ENCODE measurements at regions not wholly inside any gene's neighbourhood (a gene's known extent, or its start where the extent isn't known, plus 50 kb on each side); places are given as distances from the start of the nearest gene placed in this dataset.

DNA sequence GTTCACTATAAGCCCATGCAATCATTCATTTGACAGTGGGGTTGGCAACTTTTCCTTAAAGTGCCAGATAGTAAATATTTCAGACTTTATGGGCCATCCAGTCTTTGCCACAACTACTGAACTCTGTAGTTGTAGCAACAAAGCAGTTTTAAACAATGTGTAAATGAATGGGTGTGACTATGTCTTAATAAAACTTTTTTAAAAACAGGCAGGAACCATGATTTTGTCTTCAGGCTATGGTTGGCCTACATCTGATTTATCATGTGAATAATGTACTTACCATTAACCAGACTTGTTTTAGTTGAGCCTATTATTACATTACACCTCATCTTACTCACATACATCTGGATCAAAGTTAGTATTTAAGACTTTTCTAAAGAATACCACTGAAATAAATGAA is 361.6 kb downstream of the GABRG2 start:
- TF ChIP-seq POLR2AphosphoS5 (IDR thresholded peaks at IDR 0.05) (no peak), POLR2A (IDR thresholded peaks at IDR 0.05) (no peak)
- TF ChIP-seq, protein P1, sequence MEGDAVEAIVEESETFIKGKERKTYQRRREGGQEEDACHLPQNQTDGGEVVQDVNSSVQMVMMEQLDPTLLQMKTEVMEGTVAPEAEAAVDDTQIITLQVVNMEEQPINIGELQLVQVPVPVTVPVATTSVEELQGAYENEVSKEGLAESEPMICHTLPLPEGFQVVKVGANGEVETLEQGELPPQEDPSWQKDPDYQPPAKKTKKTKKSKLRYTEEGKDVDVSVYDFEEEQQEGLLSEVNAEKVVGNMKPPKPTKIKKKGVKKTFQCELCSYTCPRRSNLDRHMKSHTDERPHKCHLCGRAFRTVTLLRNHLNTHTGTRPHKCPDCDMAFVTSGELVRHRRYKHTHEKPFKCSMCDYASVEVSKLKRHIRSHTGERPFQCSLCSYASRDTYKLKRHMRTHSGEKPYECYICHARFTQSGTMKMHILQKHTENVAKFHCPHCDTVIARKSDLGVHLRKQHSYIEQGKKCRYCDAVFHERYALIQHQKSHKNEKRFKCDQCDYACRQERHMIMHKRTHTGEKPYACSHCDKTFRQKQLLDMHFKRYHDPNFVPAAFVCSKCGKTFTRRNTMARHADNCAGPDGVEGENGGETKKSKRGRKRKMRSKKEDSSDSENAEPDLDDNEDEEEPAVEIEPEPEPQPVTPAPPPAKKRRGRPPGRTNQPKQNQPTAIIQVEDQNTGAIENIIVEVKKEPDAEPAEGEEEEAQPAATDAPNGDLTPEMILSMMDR (IDR thresholded peaks at IDR 0.05), result no peak
- DNase-seq (ENCODE audit: low spot score in 2 of 2), result no peak
- intact Hi-C loops (cut with DNase I; ENCODE audit: low total_unique reads), result no loop called here
- H3K9me3 ChIP-seq, result no peaks in the 10 kb centered on the region
- no peaks in the 10 kb centered on the region for H3K27me3 ChIP-seq
- no peak overlapping the region for H3K4me3 ChIP-seq
- H3K36me3 ChIP-seq, result no peaks in the 10 kb centered on the region
- no peak overlapping the region for H3K27ac ChIP-seq
- no peaks in the 10 kb centered on the region for H3K4me1 ChIP-seq

DNA sequence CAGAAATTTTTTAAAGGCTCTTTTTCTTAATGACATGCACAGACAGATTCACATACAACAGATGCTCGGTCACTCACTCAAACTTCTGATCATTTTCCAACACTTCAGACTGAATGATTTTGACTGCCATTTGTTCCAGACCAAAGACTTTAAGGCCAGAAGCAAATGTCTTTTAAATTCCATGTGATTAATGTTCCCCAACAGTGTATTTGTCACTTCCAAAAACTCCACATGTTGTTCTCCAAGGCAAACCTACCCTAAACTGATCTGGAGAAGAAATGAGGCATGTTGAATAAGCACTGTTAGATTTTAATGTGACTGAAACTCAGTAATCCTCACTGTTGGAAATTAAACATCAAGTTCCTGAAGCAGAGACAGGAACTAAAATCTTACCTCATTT is 366.7 kb downstream of the GABRG2 start:
- Histone ChIP-seq H3K27me3 (no peaks in the 10 kb centered on the region), H3K36me3 (no peaks in the 10 kb centered on the region), H3K4me3 (no peak overlapping the region), H3K4me1 (no peaks in the 10 kb centered on the region), H3K27ac (no peak overlapping the region), H3K9me3 (no peaks in the 10 kb centered on the region)
- no peak for DNase-seq (ENCODE audit: low spot score in 2 of 2)
- intact Hi-C loops (cut with DNase I; ENCODE audit: low total_unique reads), result no loop called here
- no peak for TF ChIP-seq POLR2A (IDR thresholded peaks at IDR 0.05)
- no peak for TF ChIP-seq POLR2AphosphoS5 (IDR thresholded peaks at IDR 0.05)
- TF ChIP-seq, protein P1 (IDR thresholded peaks at IDR 0.05), result no peak

DNA sequence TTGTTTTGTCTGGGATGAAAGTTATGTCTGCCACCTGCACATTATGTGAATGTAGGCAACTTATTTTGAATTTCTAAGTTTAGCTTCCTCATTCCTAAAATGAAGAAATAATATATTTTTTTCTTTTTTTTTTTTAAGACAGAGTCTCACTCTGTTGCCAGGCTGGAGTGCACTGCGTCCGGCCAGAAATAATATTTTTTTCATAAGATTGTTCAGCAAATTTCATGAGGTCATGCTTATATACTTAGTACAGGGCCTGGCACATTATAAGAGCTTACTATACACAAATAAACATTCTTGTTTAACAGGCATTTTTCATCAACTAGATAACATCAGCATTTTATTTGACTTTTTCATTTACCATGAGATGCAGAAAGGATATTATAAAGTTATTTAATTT is 368.5 kb downstream of the GABRG2 start:
- intact Hi-C loops (cut with DNase I; ENCODE audit: low total_unique reads), result no loop called here
- Histone ChIP-seq H3K9me3 (no peaks in the 10 kb centered on the region), H3K4me3 (no peak overlapping the region), H3K4me1 (no peaks in the 10 kb centered on the region), H3K36me3 (no peaks in the 10 kb centered on the region), H3K27me3 (no peaks in the 10 kb centered on the region), H3K27ac (no peak overlapping the region)
- TF ChIP-seq POLR2A (IDR thresholded peaks at IDR 0.05) (no peak), POLR2AphosphoS5 (IDR thresholded peaks at IDR 0.05) (no peak)
- TF ChIP-seq, protein P1 (IDR thresholded peaks at IDR 0.05), result no peak
- no peak for DNase-seq (ENCODE audit: low spot score in 2 of 2)

DNA sequence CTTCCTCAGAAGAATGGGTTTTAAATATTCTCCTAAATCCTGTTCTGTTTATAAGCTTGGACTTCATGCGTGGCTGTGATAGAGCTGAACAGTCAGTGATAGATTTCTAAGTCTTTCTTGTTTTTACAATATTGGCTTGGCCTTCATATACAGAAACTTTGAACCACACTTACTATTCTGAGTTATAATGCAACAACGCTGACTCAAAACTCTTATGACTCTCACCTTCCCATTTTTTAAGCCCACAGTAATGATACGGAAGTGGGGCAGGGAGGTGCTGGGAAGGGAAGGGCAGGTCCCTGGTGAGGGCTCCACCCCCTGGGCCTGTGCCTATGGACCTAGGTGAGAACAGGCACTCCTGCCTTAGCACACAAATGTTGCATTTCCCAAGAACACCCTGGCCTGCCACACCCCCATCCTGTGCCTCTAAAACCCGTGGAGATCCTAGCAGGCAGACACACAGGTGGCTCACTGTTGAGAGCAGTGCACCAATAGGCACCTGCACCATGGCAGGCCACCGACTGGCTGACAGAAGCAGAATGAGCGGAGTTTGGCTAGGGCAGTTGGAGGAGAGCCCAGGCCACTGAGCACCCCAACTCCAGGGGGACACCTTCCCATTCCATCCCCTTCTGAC is 376.7 kb downstream of the GABRG2 start:
- H3K4me1 ChIP-seq, result no peaks in the 10 kb centered on the region
- H3K36me3 ChIP-seq, result no peaks in the 10 kb centered on the region
- H3K27ac ChIP-seq, result no peak overlapping the region
- intact Hi-C loops (cut with DNase I; ENCODE audit: low total_unique reads), result no loop called here
- no peak for TF ChIP-seq POLR2AphosphoS5 (IDR thresholded peaks at IDR 0.05)
- H3K27me3 ChIP-seq, result no peaks in the 10 kb centered on the region
- no peaks in the 10 kb centered on the region for H3K9me3 ChIP-seq
- no peak for DNase-seq (ENCODE audit: low spot score in 2 of 2)
- H3K4me3 ChIP-seq, result no peak overlapping the region

DNA sequence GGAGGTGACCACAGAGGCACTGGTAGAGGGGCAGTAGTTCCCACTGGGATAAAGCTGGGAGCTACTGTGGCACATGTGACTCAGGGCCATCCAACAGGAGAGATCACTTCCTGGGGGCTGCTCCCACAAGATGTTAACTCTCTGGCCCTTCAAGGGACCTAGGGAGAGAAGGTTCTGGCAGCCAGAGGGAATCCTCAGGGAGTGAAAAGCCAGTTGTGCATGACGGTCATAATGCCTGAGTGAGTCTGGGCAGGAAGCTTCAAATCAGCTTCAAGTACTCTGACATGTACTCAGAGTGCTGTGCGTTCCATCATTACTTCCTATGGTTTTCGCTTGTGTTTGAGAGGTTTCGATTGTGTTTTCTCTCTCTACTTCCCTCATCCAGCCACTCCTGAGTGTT is 388.5 kb downstream of the GABRG2 start:
- no peak for DNase-seq (ENCODE audit: low spot score in 2 of 2)
- H3K27me3 ChIP-seq, result no peaks in the 10 kb centered on the region
- intact Hi-C loops (cut with DNase I; ENCODE audit: low total_unique reads), result no loop called here
- H3K36me3 ChIP-seq, result no peaks in the 10 kb centered on the region
- no peaks in the 10 kb centered on the region for H3K4me1 ChIP-seq
- no peak overlapping the region for H3K27ac ChIP-seq
- TF ChIP-seq POLR2A (IDR thresholded peaks at IDR 0.05) (no peak), POLR2AphosphoS5 (IDR thresholded peaks at IDR 0.05) (no peak)
- TF ChIP-seq, protein P1 (IDR thresholded peaks at IDR 0.05), result no peak
- no peak overlapping the region for H3K4me3 ChIP-seq
- H3K9me3 ChIP-seq, result peaks cover 15 to 34% of the 10 kb centered on the region in 2 donors

DNA sequence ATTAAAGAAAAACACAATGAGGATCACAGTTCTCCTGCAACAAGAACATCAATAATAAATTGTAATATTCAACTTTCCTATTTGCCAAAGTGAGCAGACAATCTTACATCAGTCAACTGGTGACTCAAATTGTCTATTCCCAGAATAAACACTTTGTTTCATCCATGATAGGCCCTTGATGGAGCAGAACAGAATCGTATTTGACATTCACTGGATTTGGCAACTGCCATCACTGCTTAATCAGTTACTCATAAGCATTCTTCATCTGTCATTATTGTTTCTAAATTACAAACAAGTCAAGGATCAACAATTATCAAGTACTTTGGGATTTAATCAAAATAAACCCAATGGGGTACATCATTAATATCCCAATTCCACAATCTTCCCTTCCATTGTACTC is 398.4 kb downstream of the GABRG2 start:
- H3K4me3 ChIP-seq, result no peak overlapping the region
- H3K27me3 ChIP-seq, result no peaks in the 10 kb centered on the region
- H3K4me1 ChIP-seq, result no peaks in the 10 kb centered on the region
- no peak for TF ChIP-seq POLR2A (IDR thresholded peaks at IDR 0.05)
- TF ChIP-seq, protein P1 (IDR thresholded peaks at IDR 0.05), result no peak
- no peak for TF ChIP-seq POLR2AphosphoS5 (IDR thresholded peaks at IDR 0.05)
- peaks cover 0 to under 1% of the 10 kb centered on the region in 2 donors for H3K9me3 ChIP-seq
- intact Hi-C loops (cut with DNase I; ENCODE audit: low total_unique reads), result no loop called here
- H3K27ac ChIP-seq, result no peak overlapping the region
- DNase-seq (ENCODE audit: low spot score in 2 of 2), result no peak
- H3K36me3 ChIP-seq, result no peaks in the 10 kb centered on the region

Data from breast epithelium (tissue), 4 donors.